ENCODE measurements at regions not wholly inside any gene's neighbourhood (a gene's known extent, or its start where the extent isn't known, plus 50 kb on each side); places are given as distances from the start of the nearest gene placed in this dataset.

DNA sequence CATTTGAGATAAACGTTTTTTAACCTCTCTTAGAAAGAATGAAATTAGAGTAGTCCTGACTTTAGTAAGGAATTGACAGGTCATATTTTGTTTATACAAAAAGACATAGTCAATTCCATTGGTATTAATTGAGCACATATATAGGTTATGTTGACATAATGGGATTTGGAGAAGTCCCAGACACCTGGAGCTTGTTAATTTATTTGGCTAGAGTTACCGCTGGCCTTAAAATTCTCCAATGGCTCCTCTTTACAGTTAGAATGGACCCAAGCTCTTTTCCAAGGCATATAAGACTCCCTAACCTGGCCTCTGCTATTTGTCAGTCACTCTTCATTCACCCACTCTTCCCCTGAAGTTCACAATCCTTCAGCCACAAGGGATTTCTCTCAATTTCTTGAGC is 221.3 kb downstream of the CBLN4 start:
- TF ChIP-seq CTCF (conservative IDR thresholded peaks at IDR 0.05; ENCODE audit: low read depth, low read length) (no peak), EZH2 (IDR thresholded peaks at IDR 0.05; ENCODE audit: borderline replicate concordance, low read depth, low read length, poor library complexity, severe bottlenecking) (no peak)
- Histone ChIP-seq H3K4me3 (ENCODE audit: low read depth, low read length, poor library complexity, severe bottlenecking) (no peak overlapping the region), H3K27me3 (replicated peaks; ENCODE audit: insufficient read depth, low read depth, low read length, poor library complexity) (no peaks in the 10 kb centered on the region), H3K9me3 (ENCODE audit: low read depth, low read length, poor library complexity, severe bottlenecking) (peaks cover 29% of the 10 kb centered on the region), H3K27ac (ENCODE audit: low read depth, low read length, poor library complexity, severe bottlenecking) (no peak overlapping the region), H3K36me3 (ENCODE audit: insufficient read depth, low read length, poor library complexity, severe bottlenecking) (no peaks in the 10 kb centered on the region), H3K4me1 (ENCODE audit: insufficient read depth, low read length, poor library complexity, severe bottlenecking) (no peaks in the 10 kb centered on the region)
- ChIA-PET POLR2A (ENCODE audit: low non-redundant PET) (no interaction called here), CTCF (no interaction called here)
- DNase-seq (ENCODE audit: low spot score): no peak
- BruUV-seq (replicated peaks): no TSS peak
- intact Hi-C loops (cut with micrococcal nuclease; ENCODE audit: unreplicated experiment): no loop called here

GRCh38 chr20:55783381-55783780 is 221.9 kb downstream of the CBLN4 start:
- BruUV-seq (replicated peaks): no TSS peak
- H3K4me3 ChIP-seq (ENCODE audit: low read depth, low read length, poor library complexity, severe bottlenecking): no peak overlapping the region
- ChIA-PET CTCF (no interaction called here), POLR2A (ENCODE audit: low non-redundant PET) (no interaction called here)
- H3K9me3 ChIP-seq (ENCODE audit: low read depth, low read length, poor library complexity, severe bottlenecking): peaks cover 27% of the 10 kb centered on the region
- H3K36me3 ChIP-seq (ENCODE audit: insufficient read depth, low read length, poor library complexity, severe bottlenecking): no peaks in the 10 kb centered on the region
- no peak for DNase-seq (ENCODE audit: low spot score)
- intact Hi-C loops (cut with micrococcal nuclease; ENCODE audit: unreplicated experiment): no loop called here
- H3K4me1 ChIP-seq (ENCODE audit: insufficient read depth, low read length, poor library complexity, severe bottlenecking): no peaks in the 10 kb centered on the region
- no peak overlapping the region for H3K27ac ChIP-seq (ENCODE audit: low read depth, low read length, poor library complexity, severe bottlenecking)
- TF ChIP-seq CTCF (conservative IDR thresholded peaks at IDR 0.05; ENCODE audit: low read depth, low read length) (no peak), EZH2 (IDR thresholded peaks at IDR 0.05; ENCODE audit: borderline replicate concordance, low read depth, low read length, poor library complexity, severe bottlenecking) (no peak)
- no peaks in the 10 kb centered on the region for H3K27me3 ChIP-seq (replicated peaks; ENCODE audit: insufficient read depth, low read depth, low read length, poor library complexity)

- TF ChIP-seq EZH2 (IDR thresholded peaks at IDR 0.05; ENCODE audit: borderline replicate concordance, low read depth, low read length, poor library complexity, severe bottlenecking) (no peak), CTCF (conservative IDR thresholded peaks at IDR 0.05; ENCODE audit: low read depth, low read length) (no peak)
- Histone ChIP-seq H3K36me3 (ENCODE audit: insufficient read depth, low read length, poor library complexity, severe bottlenecking) (no peaks in the 10 kb centered on the region), H3K9me3 (ENCODE audit: low read depth, low read length, poor library complexity, severe bottlenecking) (peaks cover 25% of the 10 kb centered on the region), H3K4me3 (ENCODE audit: low read depth, low read length, poor library complexity, severe bottlenecking) (no peak overlapping the region), H3K27me3 (replicated peaks; ENCODE audit: insufficient read depth, low read depth, low read length, poor library complexity) (no peaks in the 10 kb centered on the region), H3K27ac (ENCODE audit: low read depth, low read length, poor library complexity, severe bottlenecking) (no peak overlapping the region), H3K4me1 (ENCODE audit: insufficient read depth, low read length, poor library complexity, severe bottlenecking) (no peaks in the 10 kb centered on the region)
- no peak for DNase-seq (ENCODE audit: low spot score)
- BruUV-seq (replicated peaks): no TSS peak
- intact Hi-C loops (cut with micrococcal nuclease; ENCODE audit: unreplicated experiment): no loop called here
- ChIA-PET CTCF (no interaction called here), POLR2A (ENCODE audit: low non-redundant PET) (no interaction called here)
Observed at GRCh38 chr20:55782912-55783253, 222.4 kb downstream of the CBLN4 start.
